ENCODE measurements at regions not wholly inside any gene's neighbourhood (a gene's known extent, or its start where the extent isn't known, plus 50 kb on each side); places are given as distances from the start of the nearest gene placed in this dataset.

- in situ Hi-C loops (cut with MboI; ENCODE audit: low sequenced_read_pairs): no loop called here
Observed at GRCh38 chr6:145169726-145170224, 565.5 kb downstream of the EPM2A start.

DNA sequence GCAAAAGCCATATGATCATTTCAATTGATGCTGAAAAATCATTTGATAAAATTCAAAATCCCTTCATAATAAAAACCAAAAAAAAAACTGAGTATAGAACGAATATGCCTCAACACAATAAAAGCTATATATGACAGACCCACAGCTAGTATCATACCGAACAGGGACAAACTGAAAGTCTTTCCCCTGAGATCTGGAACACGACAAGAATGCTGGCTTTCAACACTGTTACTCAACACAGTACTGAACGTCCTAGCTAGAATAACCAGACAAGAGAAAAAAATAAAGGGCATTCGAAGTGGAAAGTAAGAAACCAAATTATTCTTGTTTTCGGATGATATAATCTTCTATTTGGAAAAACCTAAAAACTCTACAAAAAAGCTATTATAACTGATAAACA lies 559.9 kb downstream of the EPM2A start:
- in situ Hi-C loops (cut with MboI; ENCODE audit: low sequenced_read_pairs): no loop called here

- in situ Hi-C loops (cut with MboI; ENCODE audit: low sequenced_read_pairs): no loop called here
Observed at GRCh38 chr6:145178391-145178790, 556.9 kb downstream of the EPM2A start.

- in situ Hi-C loops (cut with MboI; ENCODE audit: low sequenced_read_pairs): no loop called here
Observed at GRCh38 chr6:145187491-145188206, 547.7 kb downstream of the EPM2A start.

GRCh38 chr6:145189836-145190235 lies 545.5 kb downstream of the EPM2A start:
- in situ Hi-C loops (cut with MboI; ENCODE audit: low sequenced_read_pairs): no loop called here

DNA sequence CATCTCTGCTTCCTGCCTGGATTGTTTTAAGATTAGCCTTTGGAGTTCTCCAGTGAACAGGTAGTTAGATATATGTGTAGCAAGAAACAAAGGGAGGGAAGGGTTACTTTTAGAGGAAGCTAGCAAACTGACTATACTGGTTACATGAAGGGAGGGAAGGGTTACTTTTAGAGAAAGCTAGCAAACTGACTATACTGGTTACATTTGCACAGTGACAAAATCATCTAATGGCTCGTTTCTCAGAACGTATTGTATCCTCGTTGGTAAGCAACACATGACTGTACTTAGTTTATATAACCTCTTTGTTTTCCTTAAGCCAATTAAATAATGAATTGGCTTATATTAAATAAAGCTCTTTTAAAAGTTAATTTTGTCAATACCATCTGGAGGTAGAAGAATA lies 540.9 kb downstream of the EPM2A start:
- in situ Hi-C loops (cut with MboI; ENCODE audit: low sequenced_read_pairs): no loop called here

- in situ Hi-C loops (cut with MboI; ENCODE audit: low sequenced_read_pairs): no loop called here
Observed at GRCh38 chr6:145199961-145200360, 535.4 kb downstream of the EPM2A start.

DNA sequence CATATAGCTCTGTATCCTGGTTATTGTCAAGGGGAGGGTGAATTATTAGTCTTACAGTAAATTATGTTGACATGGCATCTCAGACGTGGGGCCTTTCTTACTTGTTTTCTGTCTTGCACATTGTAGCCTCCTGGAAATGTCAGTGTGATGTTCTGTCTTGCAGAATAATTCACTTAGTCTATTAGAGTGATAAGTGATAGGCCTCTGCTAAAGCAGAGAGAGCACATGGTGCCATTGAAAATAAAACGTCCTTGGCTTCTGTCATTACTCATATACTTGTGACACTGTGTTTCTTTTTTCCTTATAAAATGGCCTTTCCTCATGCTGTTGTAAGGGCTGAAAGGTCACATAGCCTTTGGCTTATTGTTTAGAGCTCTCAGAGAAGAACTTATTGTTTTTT lies 531.0 kb downstream of the EPM2A start:
- in situ Hi-C loops (cut with MboI; ENCODE audit: low sequenced_read_pairs): no loop called here

- in situ Hi-C loops (cut with MboI; ENCODE audit: low sequenced_read_pairs): no loop called here
Observed at GRCh38 chr6:145206247-145206907, 528.9 kb downstream of the EPM2A start.

GRCh38 chr6:145208474-145208873 lies 526.8 kb downstream of the EPM2A start:
- in situ Hi-C loops (cut with MboI; ENCODE audit: low sequenced_read_pairs): no loop called here

- in situ Hi-C loops (cut with MboI; ENCODE audit: low sequenced_read_pairs): no loop called here
Observed at GRCh38 chr6:145209272-145209671, 526.0 kb downstream of the EPM2A start.

DNA sequence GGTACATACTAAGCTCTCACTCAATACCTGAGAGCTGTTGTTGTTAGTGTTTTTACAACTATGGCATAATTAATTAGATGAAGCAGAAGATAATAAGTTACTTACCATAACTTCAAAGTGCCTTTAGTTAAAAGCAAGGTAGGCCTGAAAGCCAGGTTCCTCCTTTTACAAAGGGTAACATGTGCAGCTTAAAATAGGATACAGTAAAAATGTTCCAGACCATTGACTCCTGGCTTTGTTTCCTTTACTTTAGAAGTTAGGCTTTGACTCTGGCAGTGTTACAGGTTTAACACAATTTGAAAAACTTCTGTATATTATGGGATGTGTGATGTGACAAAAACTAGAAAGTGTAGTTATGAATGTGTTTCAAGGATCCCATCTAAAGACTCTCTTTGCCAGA lies 522.5 kb downstream of the EPM2A start:
- in situ Hi-C loops (cut with MboI; ENCODE audit: low sequenced_read_pairs): loop anchor here (10.0 kb wide), 1 partner anchor 628 kb away; no protein-coding TSS in a partner anchor

- in situ Hi-C loops (cut with MboI; ENCODE audit: low sequenced_read_pairs): loop anchor here (10.0 kb wide), 1 partner anchor 629 kb away; no protein-coding TSS in a partner anchor
Observed at GRCh38 chr6:145213614-145214013, 521.7 kb downstream of the EPM2A start.

- in situ Hi-C loops (cut with MboI; ENCODE audit: low sequenced_read_pairs): loop anchor here (10.0 kb wide), 1 partner anchor 630 kb away; no protein-coding TSS in a partner anchor
Observed at GRCh38 chr6:145214570-145214969, 520.8 kb downstream of the EPM2A start.

DNA sequence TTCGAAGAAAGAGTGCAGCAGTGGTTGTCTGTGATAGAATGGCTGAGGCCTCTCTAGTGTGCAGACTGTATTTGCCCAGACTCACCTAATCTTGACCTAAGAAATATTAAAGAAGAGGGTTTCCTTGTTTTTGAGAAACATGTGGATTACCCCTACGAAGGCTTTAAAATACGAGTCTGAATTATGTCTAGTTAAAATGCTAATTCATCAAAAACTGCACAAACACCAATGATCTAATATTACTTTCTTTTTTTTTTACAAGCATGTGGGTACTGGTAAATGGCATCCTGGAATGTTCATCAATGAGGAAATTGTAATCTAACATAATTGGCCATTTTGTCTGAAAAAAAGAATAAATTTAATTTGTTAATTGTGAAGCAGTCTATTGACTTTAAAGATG lies 510.9 kb downstream of the EPM2A start:
- in situ Hi-C loops (cut with MboI; ENCODE audit: low sequenced_read_pairs): no loop called here

DNA sequence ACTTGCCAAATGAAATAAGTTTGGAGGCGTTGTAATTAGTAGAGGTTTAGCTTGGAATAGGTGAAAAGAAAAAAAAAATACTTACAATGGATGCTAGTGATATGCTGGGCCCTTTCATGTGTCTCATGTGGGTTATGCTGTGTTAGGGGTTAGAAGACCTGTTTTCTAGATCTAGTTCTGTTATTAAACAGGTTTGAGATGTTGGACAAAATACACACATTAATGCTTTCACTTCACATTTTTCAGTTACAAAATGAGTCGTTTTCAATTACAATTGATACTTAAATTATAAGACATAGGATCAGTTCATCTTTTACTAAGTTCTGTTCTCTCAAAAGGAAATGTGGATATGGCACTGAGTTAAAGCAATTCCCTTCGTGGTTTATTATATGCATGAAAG lies 509.8 kb downstream of the EPM2A start:
- in situ Hi-C loops (cut with MboI; ENCODE audit: low sequenced_read_pairs): no loop called here

DNA sequence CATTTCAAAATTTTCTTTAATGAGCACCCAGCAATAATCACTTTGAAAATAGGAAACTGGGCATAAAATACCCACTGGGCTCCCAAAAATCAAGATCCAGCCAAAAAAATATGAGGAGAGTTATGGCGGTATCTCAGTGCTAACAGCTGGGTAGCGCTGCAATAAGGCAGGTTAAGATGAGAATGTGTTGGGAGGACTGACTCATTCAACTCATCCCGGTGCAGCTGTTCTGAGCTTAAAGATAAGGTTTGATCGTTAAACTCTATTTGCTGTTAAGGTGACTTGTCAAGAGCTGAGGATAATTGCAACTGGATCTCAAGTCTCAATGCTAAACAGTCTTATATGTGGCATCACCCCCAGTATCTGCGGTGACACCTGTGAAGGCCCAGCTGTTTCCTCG lies 507.7 kb downstream of the EPM2A start:
- in situ Hi-C loops (cut with MboI; ENCODE audit: low sequenced_read_pairs): no loop called here

GRCh38 chr6:145228962-145229582 lies 506.2 kb downstream of the EPM2A start:
- in situ Hi-C loops (cut with MboI; ENCODE audit: low sequenced_read_pairs): no loop called here

- in situ Hi-C loops (cut with MboI; ENCODE audit: low sequenced_read_pairs): no loop called here
Observed at GRCh38 chr6:145233955-145234354, 501.4 kb downstream of the EPM2A start.

- in situ Hi-C loops (cut with MboI; ENCODE audit: low sequenced_read_pairs): no loop called here
Observed at GRCh38 chr6:145235207-145235606, 500.1 kb downstream of the EPM2A start.

GRCh38 chr6:145238787-145239186 lies 496.5 kb downstream of the EPM2A start:
- in situ Hi-C loops (cut with MboI; ENCODE audit: low sequenced_read_pairs): no loop called here

DNA sequence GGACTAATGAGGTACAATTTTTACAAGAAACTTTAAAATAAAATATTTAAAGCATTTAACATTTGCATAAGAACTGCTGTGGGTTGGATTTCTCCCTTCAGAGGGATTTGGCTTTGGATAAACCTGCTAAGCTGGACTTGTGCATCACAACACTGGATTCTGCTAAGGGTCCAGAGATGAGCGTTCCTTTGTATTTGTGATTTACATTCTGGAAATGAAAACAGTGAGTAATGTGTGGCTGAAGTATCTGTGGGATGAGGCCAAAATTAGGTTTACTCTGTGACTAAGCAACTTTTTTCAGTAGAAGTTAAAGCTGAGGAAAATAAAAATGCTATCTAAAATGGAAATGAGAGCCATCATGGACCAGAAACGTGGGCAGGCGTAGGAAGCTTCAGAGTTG lies 494.3 kb downstream of the EPM2A start:
- in situ Hi-C loops (cut with MboI; ENCODE audit: low sequenced_read_pairs): no loop called here
